PC-3 (cell line): ENCODE measurements at regions not wholly inside any gene's neighbourhood (a gene's known extent, or its start where the extent isn't known, plus 50 kb on each side); places are given as distances from the start of the nearest gene placed in this dataset.

ENCODE experiments used
- CTCF ChIP-seq: fragments of 300-600 bp; sonication (generic); conservative IDR thresholded peaks from 2 replicates; pipeline ENCODE4 v1.5.1; 2017; ENCODE audit warnings: antibody characterized with exemption, low read depth, mild to moderate bottlenecking, low read length
- EZH2 ChIP-seq: fragments of 300-600 bp; sonication (generic); IDR thresholded peaks from one replicate; pipeline ENCODE4 v1.6.1; 2017; ENCODE audit warnings: antibody characterized with exemption, mild to moderate bottlenecking, low read length; ENCODE audit not compliant: unreplicated experiment
- EZH2phosphoT487 ChIP-seq: fragments of 300-600 bp; sonication (generic); IDR thresholded peaks from 2 replicates; pipeline ENCODE4 v1.6.1; 2018; ENCODE audit warnings: mild to moderate bottlenecking, antibody characterized with exemption, low read length, borderline replicate concordance

- TF ChIP-seq CTCF (no peak), EZH2phosphoT487 (no peak), EZH2 (no peak)
Measured at GRCh38 chr9:134546746-134547145, 94.9 kb upstream of the COL5A1 start.
